SK-N-SH (cell line): ENCODE measurements at regions not wholly inside any gene's neighbourhood (a gene's known extent, or its start where the extent isn't known, plus 50 kb on each side); places are given as distances from the start of the nearest gene placed in this dataset.

Experiments
- CHD2 ChIP-seq: fragments of 150-350 bp; IDR thresholded peaks from 2 replicates; pipeline ENCODE4 v1.6.1; 2018; ENCODE audit warnings: low read length; ENCODE audit not compliant: partially characterized antibody
- CTCF ChIP-seq: fragments of 200-600 bp; sonication (generic); IDR thresholded peaks from 2 replicates; pipeline ENCODE4 v1.6.1; 2017; ENCODE audit warnings: antibody characterized with exemption, mild to moderate bottlenecking, moderate library complexity
- EZH2phosphoT487 ChIP-seq: fragments of 200-600 bp; sonication (generic); IDR thresholded peaks from 2 replicates; pipeline ENCODE4 v1.6.1; 2017; ENCODE audit warnings: low read depth, mixed run types, mild to moderate bottlenecking, antibody characterized with exemption, moderate library complexity, borderline replicate concordance
- GATA2 ChIP-seq: sonication (generic); formaldehyde crosslinking; IDR thresholded peaks from 2 replicates; pipeline ENCODE4 v1.5.0; 2020; ENCODE audit warnings: mild to moderate bottlenecking, missing genetic modification reagents
- IRF3 ChIP-seq: fragments of 150-350 bp; IDR thresholded peaks from 2 replicates; pipeline ENCODE4 v1.6.1; 2016; ENCODE audit warnings: mild to moderate bottlenecking, low read depth, low read length
- RCOR1 ChIP-seq: fragments of 150-350 bp; IDR thresholded peaks from 2 replicates; pipeline ENCODE4 v1.6.1; 2017; ENCODE audit warnings: antibody characterized with exemption, low read length
- ZBTB33 ChIP-seq: IDR thresholded peaks from 2 replicates; pipeline ENCODE4 v1.4.0; 2012; ENCODE audit warnings: low read depth, borderline replicate concordance

GRCh38 chr9:31608416-31608815 is 776.0 kb upstream of the ACO1 start:
- TF ChIP-seq IRF3 = no peak
- no peak for TF ChIP-seq ZBTB33
- no peak for TF ChIP-seq GATA2 (CRISPR knock-in tag)
- no peak for TF ChIP-seq EZH2phosphoT487
- TF ChIP-seq RCOR1 = no peak
- no peak for TF ChIP-seq CTCF
- no peak for TF ChIP-seq CHD2
